ENCODE measurements at regions not wholly inside any gene's neighbourhood (a gene's known extent, or its start where the extent isn't known, plus 50 kb on each side); places are given as distances from the start of the nearest gene placed in this dataset.

DNA sequence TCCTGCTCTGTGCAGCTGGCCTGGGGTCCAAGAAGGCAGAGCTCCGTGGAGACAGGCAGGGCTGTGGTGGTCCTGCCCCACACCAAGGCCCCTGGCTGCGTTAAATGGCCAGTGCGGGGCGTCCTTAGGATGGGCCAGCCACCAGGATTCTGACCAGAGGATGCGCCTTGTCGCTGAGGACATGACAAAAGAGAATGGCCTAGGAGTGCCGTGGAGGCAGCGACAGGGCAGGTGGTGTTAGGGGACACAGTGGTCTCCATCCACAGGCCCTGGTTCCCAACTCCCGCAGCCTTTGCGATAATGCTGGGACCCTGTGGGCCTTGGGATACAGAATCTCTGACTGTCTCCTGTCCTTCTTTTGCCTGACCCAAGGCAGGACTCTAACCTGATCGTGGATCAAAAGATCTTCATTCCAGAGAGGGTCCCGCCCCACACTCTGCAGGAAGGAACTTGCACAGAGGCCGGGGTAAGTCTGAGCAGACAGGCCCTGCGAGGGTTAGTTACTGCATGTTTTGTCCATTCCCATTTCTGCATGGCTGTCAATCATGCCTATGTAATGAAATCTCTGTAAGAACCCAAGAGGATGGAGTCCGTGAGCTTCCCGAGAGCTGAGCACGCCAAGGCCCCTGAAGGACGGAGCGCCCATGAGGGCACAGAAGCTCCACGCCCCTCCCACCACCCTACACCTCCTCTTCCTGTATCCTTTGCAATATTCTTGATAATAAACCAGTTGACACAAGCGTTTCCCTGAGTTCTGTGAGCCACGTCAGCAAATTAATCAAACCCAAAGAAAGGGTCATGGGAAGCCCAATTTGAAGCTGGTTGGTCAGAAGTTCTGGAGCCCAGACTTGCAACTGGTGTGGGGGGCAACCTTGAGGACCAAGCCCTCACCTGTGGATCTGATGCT, 251.5 kb upstream of the SALL3 start:
- DNase-seq (ENCODE audit: low spot score): no peak

DNA sequence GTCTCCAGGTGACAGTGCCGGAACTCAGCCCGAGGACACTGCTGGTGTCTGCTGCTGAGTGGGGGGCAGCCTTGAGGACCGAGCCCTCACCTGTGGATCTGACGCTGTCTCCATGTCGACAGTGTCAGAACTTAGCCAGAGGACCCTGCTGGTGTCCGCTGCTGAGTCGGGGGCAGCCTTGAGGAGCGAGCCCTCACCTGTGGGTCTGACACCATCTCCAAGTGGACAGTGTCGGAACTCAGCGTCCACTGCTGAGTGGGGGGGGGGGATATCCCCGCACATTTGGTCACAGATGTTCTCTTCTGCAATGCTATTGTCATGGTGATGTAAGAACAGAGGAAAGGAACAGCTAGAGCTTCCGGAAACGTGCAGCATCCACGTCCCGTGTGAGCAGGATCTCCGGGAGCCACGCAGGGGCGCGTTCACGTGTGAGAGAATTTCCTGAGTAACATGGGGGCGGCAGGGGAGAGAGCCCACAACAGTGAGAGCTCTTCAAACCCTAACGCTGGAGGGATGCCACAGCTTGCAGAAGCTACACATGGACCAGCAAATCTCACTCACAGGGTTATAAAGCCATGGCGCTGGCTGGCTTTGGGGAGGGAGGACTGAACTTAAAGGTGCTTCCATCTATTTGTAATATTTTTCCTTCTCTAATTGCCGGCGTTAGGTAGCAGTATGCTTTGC, 250.7 kb upstream of the SALL3 start:
- no peak for DNase-seq (ENCODE audit: low spot score)

DNA sequence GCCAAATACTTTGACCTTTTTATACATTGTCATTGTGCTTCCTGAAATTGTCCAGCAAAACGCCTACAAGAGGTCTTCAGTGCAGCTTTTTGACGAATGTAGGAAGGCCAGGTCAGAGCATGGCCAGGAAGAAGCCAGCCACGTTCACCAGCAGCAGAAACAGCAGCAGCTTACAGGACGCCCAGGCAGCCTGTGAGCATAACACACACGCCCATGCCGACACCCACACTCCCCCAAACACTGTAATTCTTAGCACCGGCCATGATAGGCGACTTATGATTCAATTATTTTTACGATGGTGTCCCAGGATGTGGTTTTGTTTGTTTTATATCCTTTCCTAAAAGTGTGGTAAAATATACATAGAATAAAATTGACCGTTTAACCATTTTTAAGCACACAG, 249.1 kb upstream of the SALL3 start:
- DNase-seq (ENCODE audit: low spot score): no peak

DNA sequence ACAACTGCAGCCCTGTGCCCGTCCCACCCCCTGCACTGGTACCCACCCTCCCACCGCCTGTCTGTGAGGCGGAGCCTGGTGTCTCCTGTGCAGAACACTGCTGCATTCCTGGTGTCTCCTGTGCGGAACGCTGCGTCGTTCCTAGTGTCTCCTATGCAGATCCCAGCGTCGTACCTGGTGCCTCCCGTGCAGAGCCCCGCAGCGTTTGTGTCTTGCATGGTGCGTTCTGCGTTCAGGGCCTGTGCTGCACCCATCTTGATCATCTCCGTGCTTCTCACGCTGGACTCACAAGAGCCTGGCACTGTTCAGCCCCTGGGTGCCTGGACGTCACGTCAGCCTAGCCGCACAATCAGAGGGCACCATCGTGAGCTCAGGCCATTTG, 248.6 kb upstream of the SALL3 start:
- DNase-seq (ENCODE audit: low spot score): no peak

DNA sequence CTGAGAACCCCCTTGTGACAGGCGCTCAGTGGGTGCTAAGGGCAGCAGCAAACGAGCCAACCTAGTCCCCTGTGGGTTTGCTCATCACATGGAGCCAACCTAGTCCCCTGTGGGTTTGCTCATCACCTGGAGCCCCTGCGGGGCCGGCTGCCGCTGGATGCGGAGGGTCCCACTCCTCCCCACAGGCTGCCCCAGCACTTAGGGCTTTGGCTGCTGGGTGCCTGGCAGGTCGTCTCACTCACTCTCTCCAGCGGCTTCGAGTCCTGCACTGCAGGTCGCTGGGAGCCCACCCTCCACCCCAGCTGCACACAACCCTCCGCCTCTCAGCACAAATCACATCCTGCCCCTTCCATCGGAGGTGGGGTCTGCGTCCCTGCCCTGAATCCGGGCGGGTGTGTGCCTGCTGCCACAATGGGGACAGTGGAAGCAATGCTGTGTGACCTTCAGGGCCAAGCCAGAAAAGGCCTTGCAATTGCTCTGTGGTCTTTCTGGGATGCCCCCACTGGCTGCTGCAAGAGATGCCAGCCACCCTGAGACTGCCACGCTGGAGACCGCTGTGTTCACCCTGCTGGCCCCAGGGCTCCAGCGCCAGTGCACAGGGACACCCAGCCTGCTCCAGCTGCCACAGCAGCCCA, 248.1 kb upstream of the SALL3 start:
- no peak for DNase-seq (ENCODE audit: low spot score)

DNA sequence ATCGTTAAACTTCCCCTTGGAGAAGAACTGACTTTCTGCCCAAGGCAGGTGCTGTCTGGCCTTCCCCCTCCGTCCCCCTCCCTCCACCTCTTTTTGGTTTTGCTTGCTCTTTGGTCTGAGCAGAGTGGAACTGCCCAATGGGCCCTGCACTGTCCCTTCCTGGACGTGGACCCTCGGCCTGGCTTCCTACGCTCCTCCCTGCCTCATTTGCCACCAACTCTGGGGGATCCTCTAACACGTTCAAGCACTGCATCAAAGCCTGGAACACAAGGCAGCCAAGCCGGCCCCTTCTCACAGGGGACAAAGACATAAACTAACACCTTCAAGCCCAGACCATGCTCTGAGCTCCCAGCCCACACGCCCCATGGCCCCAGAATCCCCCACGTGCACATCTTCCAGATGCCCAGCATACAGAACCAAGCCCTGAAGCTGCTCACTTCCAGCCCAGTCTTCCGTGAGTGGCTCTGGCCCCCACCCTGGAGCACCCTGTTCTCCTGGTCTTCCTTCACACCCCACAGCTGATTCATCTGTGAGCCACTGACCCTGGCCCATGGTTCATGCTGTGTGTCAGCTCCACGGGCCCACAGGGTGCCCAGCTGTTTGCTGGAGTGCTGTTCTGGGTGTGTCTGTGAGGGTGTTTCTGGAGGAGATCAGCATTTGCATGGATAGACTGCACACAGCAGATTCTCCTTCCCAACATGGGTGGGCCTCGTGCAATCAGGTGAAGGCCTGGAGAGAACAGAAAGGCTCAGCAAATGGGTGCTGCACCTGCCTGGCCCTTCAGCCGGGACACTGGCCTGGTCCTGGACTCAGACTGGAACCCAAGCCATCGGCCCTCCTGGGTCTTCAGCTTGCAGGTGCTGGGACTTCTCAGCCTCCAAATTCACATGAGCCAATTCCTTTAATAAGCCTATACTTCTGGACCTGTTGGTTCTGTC, 247.1 kb upstream of the SALL3 start:
- no peak for DNase-seq (ENCODE audit: low spot score)

DNA sequence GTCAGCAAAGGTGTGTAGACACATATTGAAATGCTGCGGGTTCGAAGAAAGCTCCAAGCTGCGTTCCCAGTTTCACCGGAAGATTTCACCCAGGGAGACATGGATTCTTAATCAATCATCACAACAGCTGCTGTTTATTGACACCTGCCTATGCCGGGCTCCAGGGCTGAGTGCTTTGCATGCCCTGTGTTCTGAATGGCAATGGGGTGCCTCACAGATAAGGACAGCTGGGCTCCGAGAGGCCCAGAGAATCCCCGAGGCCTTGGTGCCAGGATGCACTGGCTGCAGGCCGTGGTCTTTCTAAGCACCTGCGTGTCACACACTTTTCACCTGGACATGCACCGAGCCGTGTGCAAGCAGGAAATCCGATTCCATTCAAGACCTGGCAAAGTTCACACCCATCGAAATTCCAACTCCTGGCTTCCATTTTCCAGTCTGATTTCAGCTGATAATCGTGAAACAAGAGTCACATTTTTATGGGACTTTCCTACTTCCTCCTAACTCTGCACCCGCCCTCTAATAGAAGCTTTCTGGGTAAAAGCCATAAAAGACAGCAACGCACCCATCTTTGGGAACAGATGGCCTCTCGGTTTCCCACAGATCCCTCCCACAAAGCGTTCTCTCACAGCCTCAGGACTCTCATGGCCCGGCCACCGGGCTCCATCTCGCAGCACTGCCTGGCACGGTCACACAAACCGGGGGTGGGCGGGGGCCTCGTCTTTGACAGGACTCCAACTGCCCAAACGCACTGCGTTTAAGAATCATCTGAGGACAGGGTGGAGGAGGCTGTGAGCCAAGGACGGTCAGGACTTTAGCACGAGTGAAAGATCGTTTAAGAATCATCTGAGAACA, 245.6 kb upstream of the SALL3 start:
- no peak for DNase-seq (ENCODE audit: low spot score)

DNA sequence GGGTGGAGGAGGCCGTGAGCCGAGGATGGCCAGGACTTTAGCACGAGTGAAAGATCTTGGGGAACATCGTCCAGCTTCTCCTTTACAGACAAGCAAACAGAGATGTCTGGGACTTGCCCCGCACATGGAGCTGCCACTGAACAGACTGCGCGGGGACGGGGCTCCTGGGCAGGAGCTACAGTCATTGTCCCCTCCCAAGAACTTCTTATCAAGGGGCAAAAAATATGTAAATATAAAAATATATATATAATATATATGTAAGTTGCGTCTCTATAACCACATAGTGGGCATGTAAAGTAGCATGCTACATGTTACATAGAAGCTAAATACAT, 245.0 kb upstream of the SALL3 start:
- DNase-seq (ENCODE audit: low spot score): no peak

DNA sequence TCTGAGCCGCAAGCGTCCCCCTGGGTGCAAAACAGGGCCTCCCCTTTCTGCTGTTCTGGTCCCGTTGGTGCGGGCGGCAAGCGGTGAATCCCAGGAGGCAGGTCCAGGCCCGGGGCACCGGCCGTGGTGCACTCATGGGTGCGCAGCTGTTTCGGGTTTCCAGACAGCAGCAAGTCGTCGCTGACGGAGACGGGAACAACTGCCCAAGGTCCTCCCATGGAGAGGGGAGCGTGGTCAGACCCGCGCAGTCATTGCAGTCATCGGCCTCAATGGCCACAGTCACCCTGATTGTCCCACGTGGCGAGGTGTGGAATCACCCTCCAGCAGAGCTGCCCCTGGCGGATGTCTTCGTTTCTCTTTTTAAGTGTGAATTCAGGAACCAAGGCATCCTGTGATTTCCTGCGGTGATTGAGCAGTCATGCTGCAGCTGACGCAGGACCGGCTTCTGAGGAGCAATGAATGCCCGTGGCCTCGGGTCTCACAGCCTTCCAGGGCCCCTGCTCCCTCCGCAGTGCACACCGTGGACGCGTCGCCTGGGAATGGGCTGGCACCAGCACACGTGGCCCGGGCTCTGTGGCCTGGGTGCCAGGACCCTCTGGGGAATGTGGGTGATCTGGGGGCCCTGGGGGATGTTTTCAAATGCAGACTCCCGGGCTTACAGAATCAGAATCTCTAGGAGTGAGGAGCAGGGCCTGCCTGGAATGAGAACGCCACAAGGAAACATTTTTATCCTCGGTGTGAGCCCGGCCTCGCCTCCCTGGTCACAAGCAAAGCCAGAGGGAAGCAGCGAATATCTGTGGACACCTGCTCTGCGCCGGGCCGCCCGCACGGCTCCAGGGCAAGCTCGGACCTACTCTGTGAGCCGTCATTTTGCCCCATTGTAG, 244.2 kb upstream of the SALL3 start:
- DNase-seq (ENCODE audit: low spot score): no peak

DNA sequence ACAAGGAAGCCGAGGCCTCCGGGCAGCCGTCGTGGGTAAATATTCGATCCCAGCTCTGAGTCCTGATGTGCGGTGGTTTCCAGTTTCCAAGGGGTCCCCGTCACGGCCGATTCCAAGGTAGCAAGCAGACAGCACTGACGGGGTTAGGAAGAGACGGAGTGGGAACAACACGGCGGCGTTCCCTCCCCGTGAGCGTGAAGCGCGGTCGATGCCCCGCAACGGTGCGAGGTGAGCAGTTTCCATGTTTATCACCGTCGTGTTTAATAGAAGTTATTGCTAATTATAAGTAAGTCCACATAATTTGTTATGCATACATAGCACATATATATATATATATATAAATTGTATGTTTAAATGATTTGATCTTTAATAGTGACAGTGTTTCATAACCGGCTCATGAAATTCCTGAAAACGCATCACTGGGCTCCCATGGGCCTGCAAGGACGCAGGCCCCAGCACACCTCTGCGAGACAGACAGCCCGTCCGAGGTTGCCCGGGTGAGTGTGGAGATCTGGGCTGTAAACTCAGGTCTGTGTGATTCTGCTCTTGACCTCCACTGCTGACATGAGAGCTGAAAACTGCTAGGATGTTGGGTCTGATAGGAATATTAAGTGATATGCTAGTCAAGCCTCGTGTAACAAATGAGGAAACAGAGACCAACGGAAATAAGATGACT, 243.5 kb upstream of the SALL3 start:
- no peak for DNase-seq (ENCODE audit: low spot score)

DNA sequence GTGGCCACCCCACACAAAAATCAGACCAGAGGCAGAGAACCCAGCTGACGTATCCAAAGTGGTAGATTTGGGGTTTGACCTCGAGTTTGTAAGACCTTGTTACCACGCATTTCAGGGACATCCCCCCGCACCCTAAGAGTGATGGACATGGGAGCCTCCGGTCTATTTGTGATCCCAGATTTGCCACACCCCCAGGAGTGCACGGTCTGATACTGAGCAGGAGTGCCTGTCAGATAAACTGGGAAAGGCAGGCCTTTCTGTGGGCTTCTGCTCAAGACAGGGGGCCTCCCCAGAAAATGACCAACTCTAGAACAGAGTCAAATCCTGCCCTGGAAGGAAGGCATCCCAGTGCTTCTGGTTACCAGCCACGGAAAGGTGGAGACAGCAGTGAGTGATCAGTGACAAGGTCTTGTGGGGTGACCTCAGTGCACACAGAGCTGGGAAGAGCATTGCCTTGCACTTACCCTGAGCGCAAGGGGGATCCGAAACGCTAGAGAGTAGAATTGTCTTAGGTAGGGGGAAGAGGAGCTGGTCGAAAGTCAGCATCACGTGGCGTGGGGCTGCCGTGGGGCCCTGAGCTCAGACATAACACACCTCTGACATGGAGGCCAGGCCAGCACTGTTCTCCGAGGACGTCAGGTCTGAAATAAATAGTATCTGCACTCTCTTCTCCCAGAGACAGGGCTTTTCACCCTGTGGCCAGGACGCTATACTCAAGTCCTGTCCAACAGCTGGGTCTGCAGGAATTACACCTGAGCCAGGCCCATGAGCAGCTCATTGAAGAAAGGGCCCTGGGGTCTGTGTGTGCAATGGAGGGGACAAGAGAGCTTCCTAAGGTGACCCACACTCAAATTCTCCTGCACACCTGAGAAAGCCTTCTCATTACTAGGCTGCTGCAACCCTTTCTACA, 242.4 kb upstream of the SALL3 start:
- DNase-seq (ENCODE audit: low spot score): no peak

DNA sequence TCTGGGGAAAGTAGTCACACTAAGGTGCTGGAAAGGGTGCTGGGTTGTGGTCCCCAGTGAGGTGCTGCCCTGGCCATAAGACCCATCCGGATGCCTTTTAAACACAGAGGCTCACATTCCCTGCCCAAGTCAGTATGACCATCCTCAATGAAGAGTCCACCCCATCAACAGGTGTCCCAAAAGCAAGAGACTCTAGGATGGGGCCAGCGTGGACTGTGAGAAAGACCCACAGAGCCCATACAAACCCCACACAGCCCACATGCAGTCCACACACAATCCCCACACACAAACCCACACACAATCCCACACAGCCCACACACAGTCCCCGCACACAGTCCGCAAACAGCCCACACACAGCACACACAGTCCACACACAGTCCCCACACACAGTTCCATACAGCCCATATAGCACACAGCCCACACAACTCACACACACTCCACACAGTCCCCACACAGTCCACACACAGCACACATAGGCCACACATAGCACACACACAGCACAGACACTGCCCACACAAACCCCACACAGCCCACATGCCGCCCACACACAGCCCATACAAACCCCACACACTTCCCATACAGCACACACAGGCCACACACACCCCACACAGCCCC, 241.4 kb upstream of the SALL3 start:
- no peak for DNase-seq (ENCODE audit: low spot score)

DNA sequence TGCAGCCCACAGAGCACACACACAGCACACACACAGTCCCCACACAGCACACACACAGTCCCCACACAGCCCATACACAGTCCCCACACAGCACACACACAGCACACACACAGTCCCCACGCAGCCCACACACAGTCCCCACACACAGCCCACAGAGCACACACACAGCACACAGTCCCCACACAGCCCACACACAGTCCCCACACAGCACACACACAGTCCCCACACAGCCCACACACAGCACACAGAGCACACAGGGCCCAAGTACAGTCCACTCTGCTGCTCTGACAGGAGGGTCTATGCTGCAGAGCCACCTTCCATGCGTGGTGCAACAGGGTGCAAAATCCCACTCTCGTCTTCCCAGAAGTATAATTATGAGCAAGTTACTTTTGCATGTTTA, 240.5 kb upstream of the SALL3 start:
- DNase-seq (ENCODE audit: low spot score): no peak

DNA sequence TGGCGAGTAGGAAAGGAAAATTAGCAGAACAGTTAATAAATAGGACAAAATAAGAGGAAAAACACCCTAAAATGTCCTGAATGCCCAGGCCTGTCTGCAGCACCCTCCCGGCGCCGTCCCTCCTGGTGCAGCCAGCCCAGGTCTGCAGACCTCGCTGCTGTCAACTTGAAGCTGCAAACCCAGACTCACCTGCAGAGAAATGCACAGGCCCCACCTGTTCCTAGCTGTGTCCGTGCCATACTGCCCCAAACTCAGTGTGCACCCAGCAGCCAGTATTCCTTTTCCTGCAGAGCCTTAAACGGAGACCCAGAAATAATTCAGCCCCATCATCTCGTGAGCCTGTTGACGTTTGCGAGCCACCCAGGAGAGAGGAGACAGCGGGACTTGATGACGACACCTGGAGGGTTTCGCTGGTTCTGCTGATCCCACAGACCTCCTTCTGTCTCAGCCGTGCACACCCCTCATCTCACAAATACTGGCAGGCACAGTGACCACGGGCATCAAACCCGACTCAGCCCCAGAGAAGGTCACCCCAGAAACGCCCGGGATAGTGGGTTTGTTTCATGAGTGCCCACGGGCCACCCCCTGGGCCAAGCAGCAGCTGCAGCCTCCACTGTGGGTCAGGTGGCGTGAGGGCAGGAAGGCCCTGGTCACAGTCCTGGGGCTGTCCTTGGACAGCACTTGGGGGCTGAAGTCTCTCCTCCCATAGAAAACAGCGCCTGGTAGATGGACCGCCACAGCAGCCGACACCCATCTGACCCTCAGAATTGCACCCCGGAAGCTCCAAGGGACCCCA, 239.5 kb upstream of the SALL3 start:
- no peak for DNase-seq (ENCODE audit: low spot score)

DNA sequence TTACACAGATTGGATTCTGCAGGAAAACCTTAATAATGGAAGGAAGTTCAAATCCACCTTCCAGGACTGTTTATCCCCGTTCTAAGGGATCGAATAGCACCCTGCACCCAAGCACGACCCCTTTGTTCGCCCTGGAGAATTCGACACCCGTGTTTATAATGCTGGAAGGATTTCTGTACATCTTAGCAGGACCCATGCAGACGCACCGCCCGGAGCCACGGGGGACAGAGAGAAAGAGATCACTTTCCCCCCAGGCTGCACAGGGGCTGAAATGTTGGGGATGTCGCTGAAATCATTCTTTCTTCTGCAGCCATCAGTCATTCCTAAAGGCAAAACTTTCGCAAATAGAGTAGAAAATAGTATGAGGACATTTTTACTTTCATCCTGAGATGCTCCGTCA, 238.7 kb upstream of the SALL3 start:
- DNase-seq (ENCODE audit: low spot score): no peak

DNA sequence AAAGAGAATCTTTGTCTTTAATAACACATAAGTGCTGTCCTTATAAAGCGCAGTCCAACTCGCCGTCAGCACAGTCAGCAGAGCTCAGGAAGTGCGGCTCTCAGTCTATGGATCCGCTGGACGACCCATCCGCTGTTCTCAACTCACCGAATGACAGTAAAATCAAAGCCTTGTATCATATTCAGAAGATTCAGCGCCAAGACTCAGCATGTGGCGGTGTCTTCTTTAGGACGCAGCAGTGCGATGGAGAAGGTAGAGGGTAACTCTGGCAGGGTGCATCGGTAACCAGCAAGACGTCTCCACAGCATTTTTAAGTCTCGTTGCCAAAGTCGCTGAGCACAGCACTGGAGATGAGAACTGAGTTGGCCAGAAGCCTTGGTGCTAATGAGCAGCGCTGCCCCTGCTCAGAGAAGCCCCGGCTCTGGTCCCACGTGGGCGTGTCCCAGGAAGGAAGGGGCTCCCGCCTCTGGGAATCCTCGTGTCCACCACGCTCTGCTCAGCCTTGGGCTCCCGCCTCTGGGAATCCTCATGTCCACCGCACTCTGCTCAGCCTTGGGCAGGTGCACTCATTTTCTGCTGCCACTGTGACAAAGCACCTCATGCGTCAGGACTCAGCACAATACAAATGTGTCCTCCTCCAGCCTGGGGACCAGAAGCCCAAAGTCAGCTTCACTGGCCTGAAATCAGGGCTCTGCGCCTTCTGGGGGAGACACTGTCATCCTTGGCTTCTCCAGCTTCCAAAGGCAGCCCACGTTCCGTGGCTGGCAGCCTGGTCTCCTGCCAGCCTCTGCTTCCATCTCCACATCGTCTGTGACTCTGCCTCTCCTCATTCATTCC, 238.0 kb upstream of the SALL3 start:
- no peak for DNase-seq (ENCODE audit: low spot score)

Data from D341Med (cell line).